ENCODE measurements at regions not wholly inside any gene's neighbourhood (a gene's known extent, or its start where the extent isn't known, plus 50 kb on each side); places are given as distances from the start of the nearest gene placed in this dataset.
A peak's percentile ranks its signal among the peaks of the same experiment; 100 is the strongest.

DNA sequence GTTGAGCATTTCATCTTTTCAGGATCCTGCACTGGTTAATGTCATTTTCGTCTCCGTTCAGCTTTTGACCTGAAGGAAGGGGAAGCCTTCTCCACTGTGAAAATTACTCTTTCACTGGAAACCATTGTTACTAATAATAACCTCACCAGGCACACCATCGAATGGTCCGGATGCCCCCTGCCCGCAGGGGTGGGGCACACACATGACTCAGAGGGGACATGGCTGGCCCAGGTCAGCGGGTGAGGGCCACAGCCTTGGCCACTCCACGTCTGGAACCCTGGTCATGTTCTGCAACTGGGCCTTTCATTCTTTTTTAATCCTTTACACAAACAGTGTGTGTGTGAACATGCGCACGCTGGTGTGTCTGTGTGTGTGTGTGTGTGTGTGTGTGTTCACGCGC is 191.8 kb downstream of the BCOR start:
- no peak for DNase-seq

DNA sequence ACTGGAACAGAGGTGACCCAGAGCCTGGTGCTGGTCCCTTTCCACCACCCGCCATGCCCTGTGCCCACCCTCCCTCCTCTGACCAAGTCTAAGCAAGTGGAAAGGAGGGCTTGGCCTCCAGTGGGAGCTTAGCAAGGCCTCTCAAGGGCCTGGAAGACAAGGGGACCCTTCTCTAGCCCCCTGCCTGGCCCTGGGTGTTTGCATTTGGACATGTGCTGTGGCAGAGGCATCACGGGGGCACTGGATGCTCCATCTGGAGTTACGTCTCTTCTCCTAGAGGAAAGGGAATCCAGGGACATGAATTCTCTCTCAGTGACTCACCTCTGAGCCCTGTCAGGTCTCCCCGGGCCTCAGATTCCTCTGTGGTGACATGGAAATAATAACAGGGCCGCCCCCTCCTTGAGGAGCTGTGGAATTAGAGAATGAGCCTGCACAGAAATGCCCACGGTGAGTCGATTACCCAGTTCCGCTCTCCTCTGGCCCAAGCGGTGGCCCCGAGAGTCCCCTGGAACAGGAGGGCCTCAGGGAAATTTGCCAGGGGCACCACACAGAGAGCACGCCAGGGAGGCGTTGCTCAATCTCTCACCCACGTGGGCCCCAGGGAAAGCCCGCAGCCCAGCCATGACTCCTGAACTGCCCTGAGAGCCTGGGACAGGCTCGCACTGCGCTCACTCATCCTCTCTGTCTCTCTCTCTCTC is 189.6 kb downstream of the BCOR start:
- peak; percentile 2 to 43 for DNase-seq

DNA sequence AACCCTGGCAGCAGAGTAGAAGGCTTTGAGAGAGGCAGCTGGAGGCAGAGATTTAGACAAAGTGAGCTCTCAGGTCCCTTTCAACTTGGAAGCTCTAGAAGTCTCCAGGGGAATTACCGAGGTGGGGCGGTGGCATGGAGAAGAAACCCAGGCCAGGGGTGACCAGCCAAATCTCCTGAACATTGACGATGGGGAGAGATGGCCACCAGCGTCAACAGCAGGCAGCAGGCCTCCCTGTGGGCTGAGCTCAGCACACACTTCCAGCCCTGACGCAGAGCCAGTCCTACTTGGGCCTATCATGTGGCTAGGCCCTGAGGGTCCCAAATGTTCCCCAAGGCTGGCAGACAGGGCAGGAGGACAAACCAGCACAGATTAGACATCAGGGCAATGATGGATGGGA is 187.8 kb downstream of the BCOR start:
- no peak for DNase-seq

DNA sequence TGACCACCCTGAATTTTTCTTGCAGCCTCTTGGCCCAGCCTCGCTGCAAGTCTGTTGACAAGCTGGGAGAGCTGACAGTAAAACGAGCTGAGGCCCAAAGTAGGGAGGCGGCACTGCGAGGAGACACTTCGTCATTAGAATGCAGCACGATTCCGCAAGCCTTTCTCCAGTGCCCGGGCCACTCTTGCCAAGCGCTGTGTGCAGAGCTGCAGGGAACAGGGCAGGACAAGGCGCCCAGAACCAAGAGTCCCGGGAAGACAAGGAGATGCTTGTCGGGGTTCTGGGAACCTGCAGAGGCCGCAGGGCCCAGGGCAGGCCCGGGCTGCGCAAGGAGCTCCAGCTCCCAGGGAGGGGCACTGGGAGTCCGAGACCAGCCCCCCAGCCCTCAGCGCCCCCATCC is 187.1 kb downstream of the BCOR start:
- no peak for DNase-seq

DNA sequence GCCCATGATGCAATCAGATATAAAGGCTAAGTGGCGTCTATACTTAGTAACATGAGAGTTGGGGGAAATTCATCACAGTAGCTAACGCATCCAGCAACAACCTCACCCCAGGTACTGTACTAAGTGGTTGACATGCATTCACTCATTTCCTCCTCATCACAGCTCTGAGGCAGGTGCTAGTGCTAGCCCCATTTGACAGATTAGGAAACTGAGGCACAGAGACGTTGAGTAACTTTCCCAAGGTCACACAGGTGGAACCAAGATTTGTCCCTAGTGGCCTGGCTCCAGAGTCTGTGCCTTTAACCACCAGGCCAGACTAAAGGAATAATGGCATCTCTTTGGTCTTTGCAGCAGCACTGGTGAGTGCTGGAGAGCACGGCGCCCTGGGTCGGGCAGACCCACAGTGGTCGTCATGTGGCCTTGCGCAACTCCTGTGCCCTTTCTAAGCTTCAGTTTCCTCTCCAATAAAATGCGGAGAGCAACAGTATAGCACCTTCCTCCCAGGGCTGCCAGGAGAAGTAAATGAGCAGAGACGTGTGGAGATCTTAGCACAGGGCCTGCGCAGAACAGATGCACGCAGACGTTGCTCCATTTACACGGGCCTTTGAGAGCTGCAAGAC is 186.4 kb downstream of the BCOR start:
- no peak for DNase-seq

DNA sequence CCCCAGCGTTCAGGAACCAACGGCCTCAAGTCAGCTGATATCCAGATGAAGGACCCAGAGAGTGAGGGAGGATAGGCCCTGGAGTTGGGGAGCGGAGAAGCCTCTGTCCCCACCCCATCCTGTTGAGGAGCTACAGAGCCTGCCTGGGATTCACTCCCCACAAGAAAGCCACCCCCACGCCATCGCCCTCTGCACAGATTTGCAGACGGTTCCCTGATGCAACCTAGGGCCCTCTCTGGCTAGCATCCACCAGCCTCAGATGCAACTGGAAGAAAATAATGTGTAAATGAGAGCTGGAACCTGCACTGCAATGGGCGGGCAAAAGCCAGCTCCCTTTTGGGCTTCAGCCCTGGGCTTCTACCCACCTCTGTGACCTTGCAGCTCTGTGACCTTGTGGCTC is 185.6 kb downstream of the BCOR start:
- no peak for DNase-seq

DNA sequence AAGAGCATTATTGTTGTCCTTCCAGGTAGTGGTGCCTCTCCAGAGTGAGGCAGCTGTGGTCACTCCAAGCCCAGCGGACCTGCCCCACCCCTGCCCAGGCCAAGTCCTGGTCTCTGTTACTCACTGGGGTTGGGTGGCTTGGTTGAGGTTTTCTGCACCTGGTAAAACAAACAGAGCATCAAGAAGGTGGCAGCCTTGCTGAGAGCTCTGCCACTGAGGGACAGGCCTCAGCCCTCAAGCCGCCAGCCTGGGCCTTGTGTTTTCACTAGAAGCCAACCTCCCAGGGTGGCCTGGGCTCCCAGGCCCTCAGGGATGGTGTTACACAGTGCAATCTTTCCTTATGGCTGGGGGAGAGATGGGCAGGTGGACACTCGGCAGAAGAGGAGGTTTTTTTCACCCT is 182.7 kb downstream of the BCOR start:
- DNase-seq: no peak

DNA sequence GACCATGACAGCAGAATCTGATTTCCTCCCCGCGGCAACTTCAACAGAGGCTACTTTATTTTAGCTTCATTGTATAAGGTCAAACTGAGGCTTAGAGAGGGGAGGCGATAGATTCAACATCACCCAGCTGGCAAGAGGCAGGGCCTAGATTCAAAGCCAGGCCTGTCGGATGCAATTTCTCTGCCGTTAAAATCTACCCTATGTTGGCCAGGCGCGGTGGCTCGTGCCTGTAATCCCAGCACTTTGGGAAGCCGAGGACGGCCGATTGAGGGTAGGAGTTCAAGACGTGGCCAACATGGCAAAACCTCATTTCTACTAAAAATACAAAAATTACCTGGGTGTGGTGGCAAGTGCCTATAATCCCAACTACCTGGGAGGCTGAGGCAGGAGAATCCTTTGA is 182.2 kb downstream of the BCOR start:
- no peak for DNase-seq

DNA sequence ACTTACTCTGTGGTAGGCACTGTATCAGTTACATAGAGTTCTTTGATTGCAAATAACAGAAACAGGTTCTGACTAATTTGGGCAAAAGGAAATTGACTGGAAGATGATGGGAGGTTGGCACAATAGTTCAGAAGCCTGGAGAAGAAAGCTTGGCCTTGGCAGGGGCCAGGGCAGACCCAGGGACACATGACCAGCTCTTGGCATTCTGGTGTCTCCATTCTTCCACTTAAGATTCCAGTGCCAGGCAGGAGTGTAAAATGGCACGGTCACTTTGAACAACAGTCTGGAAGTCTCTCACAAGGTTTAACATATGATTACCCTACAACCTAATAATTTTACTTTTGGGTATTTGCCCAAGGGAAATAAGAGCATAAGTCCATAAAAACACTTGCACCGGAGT is 175.9 kb downstream of the BCOR start:
- DNase-seq: no peak

DNA sequence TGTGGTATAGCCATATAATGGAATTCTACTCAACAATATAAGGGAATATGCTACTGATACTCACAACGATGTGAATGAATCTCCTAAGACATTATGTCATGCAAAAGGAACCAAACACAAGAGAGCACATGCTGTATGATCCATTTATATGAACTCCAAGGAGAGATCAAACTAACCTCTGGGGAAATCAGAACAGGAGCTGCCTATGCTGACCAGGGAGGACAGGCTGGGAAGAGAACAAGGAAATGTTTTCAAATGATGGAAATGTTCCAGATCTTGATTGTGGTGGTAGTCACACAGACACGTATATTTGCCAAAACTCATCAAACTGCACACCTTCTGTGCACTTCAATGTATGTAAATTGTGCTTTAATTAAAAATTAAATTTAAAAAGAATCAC is 175.3 kb downstream of the BCOR start:
- DNase-seq: no peak

DNA sequence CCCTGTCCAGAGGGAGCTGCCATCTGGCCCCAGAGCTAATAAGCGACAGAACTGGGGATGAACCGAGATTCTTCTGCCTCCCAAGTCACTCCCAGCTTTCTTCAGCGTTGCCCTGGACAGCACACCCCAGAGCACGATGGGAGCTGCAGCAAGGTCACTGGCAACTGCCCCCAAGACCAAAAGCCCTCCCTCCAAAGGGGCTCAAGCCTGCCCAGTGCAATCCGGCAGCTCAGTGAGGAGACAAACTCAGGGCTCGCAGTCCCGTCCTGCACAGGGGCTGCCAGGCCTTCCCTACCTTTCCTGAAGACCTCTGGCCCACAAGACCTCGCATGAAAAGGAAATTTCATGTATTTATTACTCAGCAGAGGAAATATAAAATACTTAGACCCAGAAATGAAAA is 174.8 kb downstream of the BCOR start:
- no peak for DNase-seq

DNA sequence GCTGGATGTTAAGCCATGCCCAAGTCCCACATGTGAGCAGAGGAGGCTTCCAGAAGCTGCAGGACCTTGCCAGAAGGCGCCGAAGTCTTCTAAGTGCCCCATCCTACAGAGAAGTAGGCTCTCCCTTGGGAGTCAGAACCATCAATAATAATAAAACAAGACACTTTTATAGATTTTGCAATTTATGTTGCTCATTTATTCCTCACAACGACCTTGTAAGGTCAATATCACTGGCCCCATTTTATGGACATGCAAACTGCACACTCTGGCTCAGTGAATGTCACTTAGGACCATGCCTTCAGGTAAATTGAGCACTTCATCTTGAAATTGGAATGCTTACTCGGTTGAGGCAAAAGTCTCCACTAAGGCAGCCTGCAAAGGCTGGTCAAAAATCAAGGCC is 170.4 kb downstream of the BCOR start:
- no peak for DNase-seq

DNA sequence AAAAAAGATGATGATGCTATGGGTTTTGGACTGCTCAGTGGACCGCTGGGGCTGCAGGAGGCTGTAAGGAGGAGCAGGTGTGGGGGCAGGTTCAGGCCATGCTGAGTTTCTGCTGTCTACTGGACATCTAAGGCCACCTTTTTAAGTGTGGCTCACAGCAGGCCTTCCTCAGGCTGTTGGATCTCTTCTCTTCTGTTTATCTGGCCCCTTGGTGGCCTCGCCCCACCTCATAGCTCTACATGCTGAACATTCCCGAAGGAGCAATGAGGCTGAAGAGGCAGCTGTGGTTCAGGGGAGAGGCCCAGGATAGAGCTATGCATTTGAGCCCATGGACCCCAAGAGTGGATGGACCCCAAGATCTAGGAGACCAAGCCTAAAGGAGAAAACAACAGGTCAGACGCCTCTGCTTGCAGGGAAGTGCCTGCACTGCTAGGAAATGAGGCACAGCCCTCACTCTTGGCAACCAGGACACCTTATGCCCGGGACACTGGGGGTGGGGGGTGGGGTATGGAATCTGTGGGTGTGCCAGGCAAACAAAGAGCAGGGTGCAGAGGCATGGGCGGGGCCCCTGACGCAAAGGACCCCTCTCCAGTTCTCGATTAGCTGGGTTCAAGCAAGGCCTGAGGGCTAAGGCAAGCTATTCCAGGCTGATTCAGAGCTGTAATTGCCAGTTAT is 168.9 kb downstream of the BCOR start:
- no peak for DNase-seq

DNA sequence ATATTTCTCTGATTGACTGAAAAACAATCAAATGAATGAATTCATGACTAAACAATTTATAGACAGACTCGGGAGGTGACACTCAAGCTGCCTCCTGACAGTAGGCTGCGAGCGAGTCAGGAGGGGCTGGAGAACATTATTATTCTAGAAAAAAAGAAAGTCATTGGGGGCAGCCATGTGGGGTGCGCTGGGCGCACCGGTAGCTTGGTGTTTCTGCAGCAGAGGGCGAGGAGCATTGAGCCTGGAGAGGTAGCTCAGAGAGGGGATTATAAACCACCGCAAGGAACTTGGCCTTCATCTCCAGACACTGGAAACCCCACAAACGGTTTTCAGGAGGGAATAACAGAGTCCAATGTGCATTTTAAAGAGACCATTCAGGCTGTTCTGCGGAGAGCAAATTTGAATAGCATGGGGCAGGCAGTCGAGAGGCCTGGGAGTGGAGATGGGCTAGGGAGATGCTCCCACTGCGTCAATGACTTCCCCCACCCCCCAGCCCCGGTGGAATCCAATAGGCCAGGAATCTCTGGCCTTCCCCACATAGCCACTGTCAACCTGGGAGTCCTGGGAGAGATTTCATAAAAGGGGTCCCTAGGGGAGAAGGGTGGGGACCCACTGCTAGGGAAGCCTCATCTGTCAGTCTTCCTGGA is 168.3 kb downstream of the BCOR start:
- DNase-seq: no peak

DNA sequence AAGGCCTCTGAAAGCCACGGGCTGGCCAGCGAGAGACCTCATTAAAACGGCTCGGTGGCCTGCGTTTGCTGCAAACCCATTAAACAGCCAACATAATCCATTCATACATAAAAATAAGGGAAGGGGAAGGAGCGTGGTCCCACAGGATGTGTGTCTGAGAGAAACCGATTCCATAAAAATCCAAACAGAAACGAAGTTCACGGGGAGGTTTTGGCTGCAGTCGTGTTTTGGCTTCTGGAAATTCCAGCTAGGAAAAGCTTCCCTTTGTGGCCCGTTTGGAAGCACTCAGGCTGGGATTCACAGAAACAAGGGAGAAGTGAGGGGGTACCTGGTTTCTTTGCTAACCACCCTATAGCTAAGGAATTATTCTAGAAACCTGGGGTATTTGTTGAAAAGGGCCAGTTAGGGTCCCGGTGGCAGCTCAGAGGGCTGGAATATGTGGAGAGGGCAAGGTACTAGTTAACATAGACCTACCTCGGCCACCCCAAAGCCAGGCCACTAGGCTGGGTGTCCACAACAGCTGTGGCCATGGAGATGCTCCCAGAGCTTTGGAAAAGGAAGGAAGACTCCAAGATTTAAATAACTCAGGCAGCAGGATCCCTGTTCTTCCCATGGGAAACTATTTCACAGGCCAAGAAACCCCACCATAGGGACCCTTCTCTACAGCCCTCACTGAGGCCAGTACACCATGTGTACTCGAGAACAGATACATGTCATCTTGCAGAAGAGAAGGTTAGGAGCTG is 166.8 kb downstream of the BCOR start:
- DNase-seq: no peak

DNA sequence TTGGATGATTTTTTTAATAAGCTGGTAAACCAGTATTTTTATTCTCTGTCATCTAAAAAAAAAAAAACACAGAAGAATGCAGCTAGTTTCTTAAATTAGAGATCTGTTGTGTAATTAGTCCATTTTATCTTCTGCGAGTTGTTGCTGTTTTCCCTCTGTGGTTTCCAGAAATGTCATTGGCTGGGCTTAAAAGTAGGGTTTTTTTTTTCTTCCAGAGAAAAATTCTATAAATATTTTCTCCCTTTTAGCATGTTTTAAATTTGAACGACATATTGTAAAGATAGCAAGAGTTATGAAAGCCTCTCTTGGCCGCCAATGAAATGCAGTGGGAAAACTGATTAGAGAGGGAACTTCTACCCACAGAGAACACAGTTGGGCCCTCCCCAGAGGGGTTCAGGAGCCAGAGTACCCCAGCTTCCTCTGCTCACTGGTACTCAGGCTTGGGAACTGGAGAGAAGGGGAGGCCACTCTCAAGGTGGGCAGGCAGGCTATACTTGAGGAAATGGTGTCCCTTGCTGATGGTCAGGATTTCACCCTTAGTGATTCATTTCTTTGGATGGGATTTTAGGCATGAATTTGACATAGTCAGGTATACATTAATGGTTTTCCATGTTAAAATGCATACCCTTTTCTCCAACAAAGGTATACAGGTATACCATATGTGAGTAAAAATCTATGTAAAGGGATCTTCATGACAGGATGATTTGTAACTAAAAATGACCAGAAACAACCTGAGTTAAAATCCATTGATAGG is 166.1 kb downstream of the BCOR start:
- no peak for DNase-seq

DNA sequence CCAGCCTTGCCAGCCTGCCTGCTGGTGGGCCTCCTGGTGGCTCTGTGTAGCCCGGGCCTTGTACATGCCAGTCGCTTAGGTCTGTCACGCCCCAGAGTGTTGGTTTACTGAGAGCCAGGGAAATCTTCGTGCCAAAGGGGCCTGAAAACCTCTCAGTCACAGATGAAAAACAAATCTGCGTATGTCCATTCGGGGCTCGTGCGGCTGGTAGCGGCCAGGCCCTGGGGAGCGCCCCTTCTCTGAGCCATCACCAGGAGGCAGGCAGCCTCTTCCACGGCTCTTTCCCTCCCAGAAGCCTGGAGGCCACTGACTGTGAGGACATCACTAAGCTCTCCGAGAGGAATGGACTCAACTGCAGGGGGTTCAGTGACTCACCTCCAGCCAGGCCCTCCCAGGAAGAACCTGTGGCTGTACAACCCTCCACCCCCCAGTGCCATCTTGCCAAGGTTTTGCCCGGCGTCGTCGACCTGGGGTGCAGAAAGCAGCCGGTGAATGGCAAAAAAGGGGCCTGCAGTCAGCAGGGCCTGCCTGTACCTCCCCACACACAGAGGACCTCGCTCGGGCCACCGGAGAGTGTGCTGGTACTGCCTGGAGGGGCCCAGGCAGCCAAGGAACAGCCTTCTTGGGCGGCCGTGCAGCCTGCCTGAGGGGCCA is 162.2 kb downstream of the BCOR start:
- DNase-seq: no peak

DNA sequence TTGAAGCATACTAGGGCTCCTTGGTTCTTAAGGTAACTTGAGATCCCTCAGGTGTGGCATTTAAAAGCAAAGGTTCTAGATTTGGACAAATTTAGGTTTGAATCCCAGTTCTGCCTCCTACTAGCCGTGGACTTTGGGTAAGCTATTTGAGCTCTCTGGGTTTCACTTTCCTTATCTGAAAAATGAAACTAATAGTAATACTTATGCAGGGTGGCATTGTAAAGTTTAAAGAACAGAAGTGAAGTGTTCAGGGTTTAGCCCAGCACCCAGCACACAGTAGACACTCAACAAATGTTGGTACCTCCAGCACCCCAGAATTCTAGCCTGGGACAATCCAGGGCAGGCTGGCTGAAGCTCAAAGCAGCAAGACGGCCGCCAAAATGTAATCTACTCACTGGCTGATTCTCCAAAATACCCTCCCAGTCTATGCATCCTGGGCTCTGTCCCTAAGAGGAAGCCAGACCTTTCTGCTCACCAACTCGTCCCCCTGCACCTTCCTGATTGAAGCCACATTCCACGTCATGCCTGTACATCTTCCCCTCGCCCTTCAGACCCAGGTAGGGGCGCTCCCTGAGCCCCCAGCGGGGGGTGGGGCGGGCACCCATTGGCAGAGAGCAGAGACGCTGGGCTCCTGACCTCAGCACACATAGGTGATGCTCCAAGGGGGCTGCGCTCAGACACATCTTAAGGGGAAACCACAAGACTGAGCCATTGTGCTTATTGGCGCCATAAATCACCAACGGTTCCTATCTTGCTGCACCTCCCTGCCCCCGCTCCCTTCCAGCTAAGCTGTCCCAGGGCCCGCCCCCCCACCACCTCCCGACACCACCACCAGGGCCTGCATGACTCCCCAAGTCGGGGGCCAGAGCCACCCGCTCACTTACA is 160.6 kb downstream of the BCOR start:
- DNase-seq: peak in 1 of 2 donors; percentile 22

DNA sequence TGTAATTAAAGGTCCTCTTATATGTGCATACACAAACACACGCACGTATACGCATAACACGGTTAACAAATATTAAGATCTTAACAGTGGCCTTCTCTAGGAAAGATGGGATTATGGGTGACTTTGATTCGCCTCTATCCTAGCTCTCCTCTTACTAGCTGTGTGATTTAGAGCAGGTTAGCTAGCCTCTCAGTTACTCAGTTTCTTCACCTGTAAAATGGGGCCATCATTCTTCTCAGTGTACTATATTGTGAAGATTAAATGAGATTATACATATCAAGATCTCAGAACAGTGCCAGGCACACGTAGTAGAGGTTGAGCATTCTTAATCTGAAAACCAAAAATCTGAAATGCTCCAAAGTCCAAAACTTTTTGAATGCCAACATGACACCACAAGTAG is 159.3 kb downstream of the BCOR start:
- DNase-seq: no peak

DNA sequence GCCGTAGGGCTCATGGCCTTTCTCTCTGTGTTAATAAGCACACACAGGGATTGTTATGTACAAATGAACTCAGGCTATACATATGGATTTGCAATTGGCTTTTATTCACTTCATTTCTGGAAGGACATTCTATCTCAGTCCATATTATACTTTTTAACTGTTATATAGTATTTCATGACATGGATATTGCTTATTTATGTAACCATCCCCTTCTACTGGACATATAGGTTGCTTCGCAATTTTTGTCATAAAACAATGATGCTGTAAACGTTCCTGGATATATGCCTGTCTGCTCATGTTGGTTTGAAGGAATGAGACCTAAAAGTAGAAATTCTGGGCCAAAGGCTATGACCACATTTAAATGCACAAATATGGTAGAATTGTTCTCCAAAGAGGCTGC is 158.1 kb downstream of the BCOR start:
- DNase-seq: no peak

Measured in CD4-positive, alpha-beta T cell treated with Interleukin-1 beta for 1 hour (primary cell).